ENCODE measurements at regions not wholly inside any gene's neighbourhood (a gene's known extent, or its start where the extent isn't known, plus 50 kb on each side); places are given as distances from the start of the nearest gene placed in this dataset.
"Not testable (repeated sequence)": the region's sequence is repeated elsewhere in the genome, so short reads cannot be mapped to it uniquely, and the experiment has no call there.

DNA sequence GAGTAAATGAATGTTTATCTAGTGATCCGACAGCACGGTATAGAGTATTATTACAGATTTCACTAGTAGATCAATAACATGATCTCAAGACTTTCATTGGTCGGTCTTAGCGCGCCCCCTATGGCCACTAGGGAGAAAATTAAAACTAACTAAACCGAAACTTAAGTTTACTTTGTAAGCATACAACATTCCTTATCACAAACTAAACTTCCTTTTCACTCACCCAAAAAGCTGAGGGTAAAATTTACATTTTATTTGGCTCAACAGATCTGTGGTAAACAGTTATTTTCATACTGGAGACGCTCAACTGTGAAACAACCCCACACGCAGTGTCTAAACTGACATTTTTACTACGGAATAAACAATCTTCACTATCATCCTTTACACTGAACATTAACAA is 215.6 kb upstream of the MAP2 start:
- ATAC-seq (ENCODE audit: low read depth in 2 of 2) (no peak), DNase-seq (no peak)
- Mint-ChIP-seq H3K4me1 (no peaks in the 10 kb centered on the region), H3K9me3 (no peaks in the 10 kb centered on the region), H3K27ac (no peak overlapping the region), H3K4me3 (peak overlapping the region in 1 of 8 donors; percentile 55), H3K27me3 (no peaks in the 10 kb centered on the region), H3K36me3 (no peaks in the 10 kb centered on the region)

DNA sequence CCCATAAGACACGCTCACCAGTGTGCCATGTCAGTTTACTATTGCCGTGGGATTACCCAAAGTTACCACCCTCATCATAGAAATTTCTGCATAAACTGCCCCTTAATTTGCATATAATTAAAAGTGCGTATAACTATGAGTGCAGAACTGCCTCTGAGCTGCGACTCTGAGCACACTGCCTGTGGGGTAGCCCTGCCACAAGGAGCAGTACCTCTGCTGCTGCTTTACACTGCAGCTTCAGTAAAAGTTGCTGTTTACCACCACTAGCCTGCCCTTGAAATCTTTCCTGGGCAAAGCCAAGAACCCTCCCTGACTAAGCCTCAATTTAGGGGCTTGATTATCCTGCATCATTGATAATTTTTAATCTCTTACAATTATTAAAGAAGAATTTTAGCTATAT is 213.9 kb upstream of the MAP2 start:
- ATAC-seq (ENCODE audit: low read depth in 2 of 2), result no peak
- no peaks in the 10 kb centered on the region for H3K36me3 Mint-ChIP-seq
- no peak for DNase-seq
- H3K9me3 Mint-ChIP-seq, result peaks cover 0 to under 1% (median 0%) of the 10 kb centered on the region in 7 donors
- H3K27ac Mint-ChIP-seq, result no peak overlapping the region
- no peaks in the 10 kb centered on the region for H3K4me1 Mint-ChIP-seq
- peak overlapping the region in 2 of 8 donors; percentile 9 to 44 for H3K4me3 Mint-ChIP-seq
- no peaks in the 10 kb centered on the region for H3K27me3 Mint-ChIP-seq

DNA sequence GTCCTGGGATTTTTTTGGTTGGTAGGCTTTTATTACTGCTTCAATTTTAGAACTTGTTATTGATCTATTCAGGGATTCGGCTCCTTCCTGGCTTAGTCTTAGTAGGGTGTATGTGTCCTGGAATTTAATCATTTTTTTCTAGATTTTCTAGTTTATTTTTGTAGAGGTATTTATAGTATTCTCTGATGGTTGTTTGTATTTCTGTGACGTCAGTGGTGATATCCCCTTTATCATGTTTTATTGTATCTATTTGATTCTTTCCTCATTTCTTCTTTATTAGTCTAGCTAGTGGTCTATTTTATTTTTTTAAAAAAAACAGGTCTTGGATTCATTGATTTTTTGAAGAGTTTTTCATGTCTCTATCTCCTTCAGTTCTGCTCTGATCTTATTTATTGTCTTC is 193.3 kb upstream of the MAP2 start:
- Mint-ChIP-seq H3K9me3 (peaks cover 0 to 6% (median 2%) of the 10 kb centered on the region in 7 donors), H3K4me3 (no peak overlapping the region)
- no peak for ATAC-seq (ENCODE audit: low read depth in 2 of 2)

DNA sequence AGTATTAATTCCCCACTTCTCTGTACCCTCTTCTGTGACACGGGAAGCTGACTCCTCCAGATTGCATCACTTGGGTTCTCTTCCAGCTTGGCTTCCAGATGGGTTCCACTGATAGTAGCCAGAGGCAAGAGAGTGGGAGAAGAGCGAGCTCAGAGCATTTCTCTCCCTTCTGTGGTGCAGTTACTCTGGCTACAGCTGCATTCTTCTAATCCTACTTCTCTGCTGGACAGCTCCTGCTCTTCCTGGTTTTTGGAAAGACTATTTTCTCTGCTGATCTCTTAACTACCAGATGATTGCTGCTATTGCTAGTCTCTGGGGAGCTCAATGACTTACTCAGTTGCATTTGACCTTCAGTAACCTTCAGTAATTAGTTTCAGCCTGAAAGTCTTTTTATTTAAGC is 187.5 kb upstream of the MAP2 start:
- DNase-seq, result no peak
- no peak for ATAC-seq (ENCODE audit: low read depth in 2 of 2)
- Mint-ChIP-seq H3K4me1 (no peaks in the 10 kb centered on the region), H3K4me3 (no peak overlapping the region), H3K27me3 (no peaks in the 10 kb centered on the region), H3K36me3 (no peaks in the 10 kb centered on the region), H3K9me3 (peaks cover 3 to 15% (median 7%) of the 10 kb centered on the region in 7 donors), H3K27ac (peak overlapping the region in 1 of 6 donors; percentile 69)

More for the DNA sequence above, 193.3 kb upstream of the MAP2 start:
- H3K27me3 Mint-ChIP-seq, result no peaks in the 10 kb centered on the region
- H3K36me3 Mint-ChIP-seq, result no peaks in the 10 kb centered on the region
- no peak overlapping the region for H3K27ac Mint-ChIP-seq
- DNase-seq, result no peak
- H3K4me1 Mint-ChIP-seq, result no peaks in the 10 kb centered on the region

DNA sequence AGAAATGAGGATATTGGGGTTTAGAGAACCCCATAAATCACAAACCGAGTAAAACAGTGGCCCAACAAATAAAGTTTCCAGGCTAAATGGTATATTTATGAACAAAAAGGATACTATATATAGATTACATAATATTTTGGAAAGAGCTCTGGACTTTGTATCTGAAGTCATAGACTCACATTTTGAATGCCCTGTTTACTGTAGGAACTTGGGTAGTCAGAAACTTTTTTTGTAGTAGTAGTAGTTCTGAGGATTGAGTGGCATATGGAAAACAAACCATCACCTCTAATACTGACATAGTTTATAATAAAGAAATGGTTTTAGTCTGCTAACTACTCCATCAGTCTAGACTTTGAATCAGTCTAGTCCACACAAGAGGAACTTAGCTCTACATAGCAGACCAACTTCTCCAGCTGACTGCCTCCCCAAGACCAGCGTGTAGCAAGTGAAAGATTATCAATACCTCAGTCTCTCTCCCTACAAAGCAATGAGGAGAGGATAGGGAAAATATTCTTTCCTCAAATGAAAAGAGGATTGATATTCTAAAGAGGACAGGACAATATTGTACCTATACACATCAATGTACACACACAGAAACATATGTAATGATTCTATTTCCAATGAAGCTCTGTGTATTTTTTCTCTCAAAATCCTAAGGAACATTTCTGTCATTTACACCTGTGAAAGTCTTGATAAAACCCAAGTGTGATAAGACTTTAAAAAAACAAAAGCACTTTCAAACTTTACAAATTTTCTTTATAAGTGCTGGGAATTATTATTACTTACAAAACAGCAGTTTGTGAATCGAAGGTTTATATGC is 184.9 kb upstream of the MAP2 start:
- DNase-seq, result no peak
- no peaks in the 10 kb centered on the region for H3K36me3 Mint-ChIP-seq
- peaks cover 5 to 23% (median 14%) of the 10 kb centered on the region in 7 donors for H3K9me3 Mint-ChIP-seq
- no peaks in the 10 kb centered on the region for H3K4me1 Mint-ChIP-seq
- no peaks in the 10 kb centered on the region for H3K27me3 Mint-ChIP-seq
- no peak overlapping the region for H3K27ac Mint-ChIP-seq
- H3K4me3 Mint-ChIP-seq, result no peak overlapping the region
- ATAC-seq (ENCODE audit: low read depth in 2 of 2), result no peak

DNA sequence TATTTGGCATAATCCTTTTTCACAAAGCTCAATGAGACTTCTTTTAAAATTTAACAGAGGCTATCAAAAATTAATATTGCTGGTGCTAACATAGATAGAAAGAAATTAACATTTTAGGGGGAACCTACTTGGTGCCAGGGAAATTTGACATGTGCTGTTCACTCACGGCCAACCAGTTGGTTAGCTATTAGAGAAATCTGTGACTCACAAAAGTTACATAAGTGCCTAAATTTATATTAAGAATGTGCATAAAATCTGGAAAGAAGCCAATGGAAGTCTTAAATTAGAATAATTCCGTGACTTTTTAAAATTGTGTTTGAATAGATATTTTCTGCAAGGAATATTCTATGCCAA is 184.3 kb upstream of the MAP2 start:
- H3K27ac Mint-ChIP-seq, result no peak overlapping the region
- H3K9me3 Mint-ChIP-seq, result peaks cover 5 to 23% (median 14%) of the 10 kb centered on the region in 7 donors
- DNase-seq (no peak), ATAC-seq (ENCODE audit: low read depth in 2 of 2) (no peak)
- H3K36me3 Mint-ChIP-seq, result no peaks in the 10 kb centered on the region
- no peaks in the 10 kb centered on the region for H3K4me1 Mint-ChIP-seq
- H3K4me3 Mint-ChIP-seq, result no peak overlapping the region
- H3K27me3 Mint-ChIP-seq, result no peaks in the 10 kb centered on the region

DNA sequence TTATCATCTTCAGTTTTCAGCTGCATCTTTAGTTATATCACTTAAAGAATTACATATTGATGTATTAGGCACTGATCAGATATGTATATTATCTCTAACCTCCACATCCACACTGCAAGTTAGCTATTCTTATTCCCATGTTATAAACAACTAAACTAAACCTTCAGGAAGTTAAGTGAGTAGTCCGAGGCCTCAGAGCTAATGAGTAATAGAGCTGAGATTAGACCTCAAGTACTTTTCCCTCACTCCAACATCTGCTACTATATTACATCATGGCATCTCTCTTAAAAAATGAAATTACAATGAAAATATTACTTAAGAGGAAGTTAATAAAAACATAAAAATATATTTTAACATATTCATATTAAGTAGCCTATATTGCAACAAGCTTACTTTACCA is 183.6 kb upstream of the MAP2 start:
- DNase-seq (no peak), ATAC-seq (ENCODE audit: low read depth in 2 of 2) (no peak)
- H3K27ac Mint-ChIP-seq, result no peak overlapping the region
- no peak overlapping the region for H3K4me3 Mint-ChIP-seq
- H3K36me3 Mint-ChIP-seq, result no peaks in the 10 kb centered on the region
- peaks cover 5 to 23% (median 14%) of the 10 kb centered on the region in 7 donors for H3K9me3 Mint-ChIP-seq
- no peaks in the 10 kb centered on the region for H3K4me1 Mint-ChIP-seq
- no peaks in the 10 kb centered on the region for H3K27me3 Mint-ChIP-seq

DNA sequence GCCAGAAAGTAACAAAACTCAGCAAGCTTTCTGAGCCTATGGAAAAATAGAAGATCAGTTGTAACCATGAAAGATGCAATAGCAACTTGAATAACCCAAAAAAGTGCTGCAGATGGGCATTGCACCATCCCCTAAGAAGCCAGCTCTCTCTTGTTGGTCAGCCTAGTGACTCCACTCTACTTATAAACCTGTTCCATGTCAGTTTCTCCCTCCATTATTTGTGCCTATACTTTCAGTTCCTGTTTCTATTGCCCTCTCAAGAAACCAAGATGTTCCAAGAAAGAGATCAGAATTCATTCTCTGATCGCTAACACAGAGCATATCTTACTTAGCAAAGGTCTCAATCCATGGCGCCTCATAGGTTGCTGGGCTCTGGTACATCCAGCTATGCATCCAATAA is 170.3 kb upstream of the MAP2 start:
- no peaks in the 10 kb centered on the region for H3K36me3 Mint-ChIP-seq
- H3K4me3 Mint-ChIP-seq, result no peak overlapping the region
- peaks cover 0 to 2% (median 0%) of the 10 kb centered on the region in 7 donors for H3K9me3 Mint-ChIP-seq
- no peak for DNase-seq
- H3K4me1 Mint-ChIP-seq, result no peaks in the 10 kb centered on the region
- no peaks in the 10 kb centered on the region for H3K27me3 Mint-ChIP-seq
- ATAC-seq (ENCODE audit: low read depth in 2 of 2), result no peak
- H3K27ac Mint-ChIP-seq, result no peak overlapping the region

DNA sequence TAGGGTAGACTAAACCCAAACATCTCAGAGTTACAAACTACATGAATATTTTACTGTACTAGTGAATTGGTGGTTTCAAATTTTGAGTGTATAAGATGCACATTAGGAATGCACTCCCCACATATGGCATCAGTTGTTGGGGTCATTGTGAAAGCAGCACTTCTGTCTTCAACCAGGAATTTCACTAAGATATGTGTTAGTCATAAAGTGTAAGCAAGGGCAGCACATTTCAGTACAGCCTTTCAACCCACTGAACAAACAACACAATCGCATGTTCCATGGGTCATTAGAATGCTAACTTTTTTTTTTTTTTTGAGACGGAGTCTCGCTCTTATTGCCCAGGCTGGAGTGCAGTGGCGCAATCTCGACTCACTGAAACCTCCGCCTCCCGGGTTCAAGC is 164.1 kb upstream of the MAP2 start:
- no peak for DNase-seq
- no peaks in the 10 kb centered on the region for H3K27me3 Mint-ChIP-seq
- H3K27ac Mint-ChIP-seq, result no peak overlapping the region

DNA sequence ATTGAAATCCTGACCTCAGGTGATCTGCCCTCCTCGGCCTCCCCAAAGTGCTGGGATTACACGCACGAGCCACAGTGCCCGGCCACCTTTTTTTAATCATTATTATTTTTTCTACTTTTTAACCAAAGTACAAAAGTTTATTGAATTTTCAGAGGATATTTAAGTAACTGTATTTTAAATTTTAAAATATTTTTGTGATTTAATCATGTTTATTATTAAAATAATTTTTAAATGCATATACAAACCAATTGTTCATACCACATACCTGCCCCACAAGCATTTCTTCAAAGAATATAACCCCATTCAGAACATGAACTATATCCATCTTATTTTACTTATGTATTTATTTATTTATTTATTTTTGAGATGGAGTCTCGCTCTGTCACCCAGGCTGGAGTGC is 163.6 kb upstream of the MAP2 start:
- Mint-ChIP-seq H3K4me1 (no peaks in the 10 kb centered on the region), H3K36me3 (no peaks in the 10 kb centered on the region), H3K9me3 (peaks cover 0 to 5% (median 2%) of the 10 kb centered on the region in 7 donors), H3K4me3 (no peak overlapping the region), H3K27ac (no peak overlapping the region), H3K27me3 (no peaks in the 10 kb centered on the region)
- ATAC-seq (ENCODE audit: low read depth in 2 of 2) (no peak), DNase-seq (no peak)

More for the DNA sequence above, 164.1 kb upstream of the MAP2 start:
- Mint-ChIP-seq H3K4me3 (no peak overlapping the region), H3K9me3 (peaks cover 0 to 5% (median 0%) of the 10 kb centered on the region in 7 donors), H3K36me3 (no peaks in the 10 kb centered on the region), H3K4me1 (no peaks in the 10 kb centered on the region)
- ATAC-seq (ENCODE audit: low read depth in 2 of 2), result no peak

DNA sequence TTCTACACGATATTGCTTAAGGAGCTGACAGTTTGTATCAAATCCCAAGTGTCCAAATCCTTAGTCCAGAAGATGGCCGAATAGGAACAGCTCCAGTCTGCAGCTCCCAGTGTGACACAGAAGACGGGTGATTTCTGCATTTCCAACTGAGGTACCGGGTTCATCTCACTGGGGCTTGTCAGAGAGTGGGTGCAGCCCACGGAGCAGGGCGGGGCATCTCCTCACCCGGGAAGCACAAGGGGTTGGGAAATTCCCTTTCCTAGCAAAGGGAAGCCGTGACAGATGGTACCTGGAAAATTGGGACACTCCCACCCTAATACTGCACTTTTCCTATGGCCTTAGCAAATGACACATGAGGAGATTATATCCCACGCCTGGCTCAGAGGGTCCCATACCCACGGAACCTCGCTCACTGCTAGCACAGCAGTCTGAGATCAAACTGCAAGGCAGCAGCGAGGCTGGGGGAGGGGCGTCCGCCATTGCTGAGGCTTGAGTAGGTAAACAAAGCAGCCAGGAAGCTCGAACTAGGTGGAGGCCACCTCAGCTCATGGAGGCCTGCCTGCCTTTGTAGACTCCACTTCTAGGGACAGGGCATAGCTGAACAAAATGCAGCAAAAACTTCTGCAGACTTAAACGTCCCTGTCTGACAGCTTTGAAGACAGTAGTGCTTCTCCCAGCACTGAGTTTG is 162.3 kb upstream of the MAP2 start:
- not testable (repeated sequence) for H3K36me3 Mint-ChIP-seq; H3K9me3 Mint-ChIP-seq; H3K4me1 Mint-ChIP-seq; ATAC-seq (ENCODE audit: low read depth in 2 of 2); H3K27me3 Mint-ChIP-seq; H3K27ac Mint-ChIP-seq; DNase-seq; H3K4me3 Mint-ChIP-seq

DNA sequence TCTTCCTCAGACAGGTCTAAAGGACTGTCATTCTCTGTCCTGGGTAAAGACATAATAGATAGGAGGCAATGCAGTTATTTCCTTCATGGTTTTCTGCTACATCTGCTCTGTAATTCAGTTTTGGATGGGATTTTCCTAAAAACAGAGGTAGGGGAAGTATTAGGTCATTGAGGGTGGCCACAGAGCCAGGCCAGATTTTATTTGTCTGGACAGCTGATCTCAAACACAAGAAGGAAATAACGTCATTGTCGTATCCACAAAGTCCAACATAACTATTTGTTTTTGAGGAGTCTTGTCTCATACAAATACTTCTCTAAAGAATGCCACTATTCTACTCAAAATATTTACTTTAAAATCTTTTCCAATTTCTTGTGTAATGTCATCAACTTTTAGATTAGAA is 154.8 kb upstream of the MAP2 start:
- Mint-ChIP-seq H3K27ac (no peak overlapping the region), H3K9me3 (peaks cover 0 to 11% (median 4%) of the 10 kb centered on the region in 7 donors), H3K4me1 (no peaks in the 10 kb centered on the region), H3K4me3 (no peak overlapping the region), H3K36me3 (no peaks in the 10 kb centered on the region), H3K27me3 (no peaks in the 10 kb centered on the region)
- no peak for ATAC-seq (ENCODE audit: low read depth in 2 of 2)
- DNase-seq, result no peak

DNA sequence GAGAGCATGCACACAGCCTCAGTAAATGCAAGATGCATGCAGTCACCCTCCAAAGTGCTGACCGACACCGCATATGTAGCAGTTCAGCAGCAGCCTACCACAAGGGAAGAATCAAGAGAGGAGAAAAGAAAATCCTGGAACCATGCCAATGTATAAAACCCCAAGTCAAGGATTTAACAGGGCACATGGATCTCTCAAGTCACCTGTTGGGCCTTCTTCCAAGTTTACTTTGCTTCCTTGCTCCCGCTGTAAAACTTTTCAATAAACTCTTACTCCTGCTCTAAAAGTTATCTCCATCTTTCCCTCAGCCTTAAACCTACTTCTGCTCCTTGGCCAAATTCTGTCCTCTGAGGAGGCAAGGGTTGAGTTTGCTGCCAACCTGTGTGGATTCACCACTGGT is 147.8 kb upstream of the MAP2 start:
- no peak overlapping the region for H3K27ac Mint-ChIP-seq
- DNase-seq (no peak), ATAC-seq (ENCODE audit: low read depth in 2 of 2) (no peak)
- peaks cover 0 to 7% (median 4%) of the 10 kb centered on the region in 3 donors for H3K27me3 Mint-ChIP-seq
- no peaks in the 10 kb centered on the region for H3K36me3 Mint-ChIP-seq
- H3K4me3 Mint-ChIP-seq, result no peak overlapping the region
- peaks cover 0 to 5% (median 3%) of the 10 kb centered on the region in 7 donors for H3K9me3 Mint-ChIP-seq
- H3K4me1 Mint-ChIP-seq, result no peaks in the 10 kb centered on the region

DNA sequence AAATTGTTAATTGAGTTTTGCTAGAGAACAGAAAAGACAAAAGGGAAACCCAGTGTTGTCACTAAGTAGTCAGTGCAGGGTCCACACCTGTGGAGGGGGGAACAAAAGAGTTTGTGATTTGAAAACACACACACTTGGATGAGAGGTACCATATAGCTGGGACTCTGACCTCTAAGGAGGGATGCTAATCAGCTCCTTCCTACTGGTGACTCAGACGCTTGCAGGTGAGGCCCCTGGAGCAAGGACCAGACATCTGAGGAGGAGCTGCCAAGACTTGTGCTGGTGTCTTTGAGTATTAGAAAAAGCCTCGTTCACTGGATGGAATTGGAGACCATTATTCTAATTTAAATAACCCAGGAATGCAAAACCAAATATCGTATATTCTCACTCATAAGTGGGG is 146.4 kb upstream of the MAP2 start:
- peaks cover 0 to 7% (median 4%) of the 10 kb centered on the region in 3 donors for H3K27me3 Mint-ChIP-seq
- H3K9me3 Mint-ChIP-seq, result peaks cover 2 to 5% (median 3%) of the 10 kb centered on the region in 7 donors
- H3K4me3 Mint-ChIP-seq, result no peak overlapping the region
- DNase-seq (no peak), ATAC-seq (ENCODE audit: low read depth in 2 of 2) (no peak)
- no peak overlapping the region for H3K27ac Mint-ChIP-seq
- no peaks in the 10 kb centered on the region for H3K36me3 Mint-ChIP-seq
- H3K4me1 Mint-ChIP-seq, result no peaks in the 10 kb centered on the region

All from naive B cell (primary cell).